Left ventricle myocardium inferior (tissue), 1 donor: ENCODE measurements at regions not wholly inside any gene's neighbourhood (a gene's known extent, or its start where the extent isn't known, plus 50 kb on each side); places are given as distances from the start of the nearest gene placed in this dataset.

Experiments
- DNase-seq: peaks from one replicate; pipeline ENCODE4 v3.0.0-alpha.2; 2020
- H3K27ac ChIP-seq: fragments of 200-600 bp; replicated peaks from 2 replicates; pipeline ENCODE4 v1.8.0; 2021
- H3K27me3 ChIP-seq: fragments of 200-600 bp; 2 replicates; pipeline ENCODE4 v1.8.0; 2021; ENCODE audit warnings: low read depth
- H3K36me3 ChIP-seq: fragments of 200-600 bp; 2 replicates; pipeline ENCODE4 v1.8.0; 2021
- H3K4me1 ChIP-seq: fragments of 200-600 bp; 2 replicates; pipeline ENCODE4 v1.8.0; 2021
- H3K4me3 ChIP-seq: fragments of 200-600 bp; 2 replicates; pipeline ENCODE4 v1.8.0; 2021; ENCODE audit warnings: mild to moderate bottlenecking, moderate library complexity
- H3K9me3 ChIP-seq: fragments of 200-600 bp; replicated peaks from 2 replicates; pipeline ENCODE4 v1.8.0; 2021
- CTCF ChIP-seq: fragments of 200-600 bp; IDR thresholded peaks from 2 replicates; pipeline ENCODE4 v1.8.0; 2021; ENCODE audit warnings: antibody characterized with exemption, mild to moderate bottlenecking, borderline replicate concordance
- intact Hi-C: fragments of 100-400 bp; cut with micrococcal nuclease; formaldehyde crosslinking; loops from one replicate; pipeline ENCODE4 v1.11.0; 2022
- donor health status: DM: no; HTN: yes; CAD: no; lungs with severe emphysema.

GRCh38 chr17:15090533-15090932 is 174.6 kb downstream of the PMP22 start:
- peaks cover 16% of the 10 kb centered on the region for H3K4me1 ChIP-seq
- peaks cover 20% of the 10 kb centered on the region for H3K9me3 ChIP-seq
- H3K36me3 ChIP-seq = no peaks in the 10 kb centered on the region
- H3K27ac ChIP-seq = no peak overlapping the region
- H3K4me3 ChIP-seq = no peak overlapping the region
- H3K27me3 ChIP-seq = no peaks in the 10 kb centered on the region
- no peak for DNase-seq
- TF ChIP-seq CTCF = no peak
- intact Hi-C loops = no loop called here

DNA sequence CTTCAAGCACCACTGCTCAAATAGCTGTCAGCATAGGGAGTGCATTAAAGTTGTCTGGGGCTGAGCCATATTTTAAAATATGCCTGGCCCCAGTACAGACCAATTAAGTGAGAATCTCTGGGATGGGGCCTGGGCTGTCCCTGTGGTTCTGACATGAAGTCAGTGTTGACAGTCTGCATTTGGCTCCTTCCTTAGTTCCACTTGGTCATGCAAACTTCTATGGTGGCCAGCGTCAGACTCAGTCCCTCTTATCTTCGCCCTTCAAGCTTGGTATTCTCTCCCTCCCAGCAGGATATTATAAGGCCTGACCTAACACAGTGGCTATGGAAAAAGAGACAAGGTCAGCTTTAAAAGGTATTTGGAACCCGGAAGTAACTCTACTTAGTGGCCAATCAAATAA is 177.2 kb downstream of the PMP22 start:
- Histone ChIP-seq H3K9me3 (peaks cover 20% of the 10 kb centered on the region), H3K4me1 (peaks cover 18% of the 10 kb centered on the region), H3K4me3 (no peak overlapping the region), H3K27me3 (no peaks in the 10 kb centered on the region), H3K27ac (peak overlapping the region; percentile 88), H3K36me3 (no peaks in the 10 kb centered on the region)
- intact Hi-C loops = no loop called here
- DNase-seq = peak; percentile 41
- TF ChIP-seq CTCF = no peak

DNA sequence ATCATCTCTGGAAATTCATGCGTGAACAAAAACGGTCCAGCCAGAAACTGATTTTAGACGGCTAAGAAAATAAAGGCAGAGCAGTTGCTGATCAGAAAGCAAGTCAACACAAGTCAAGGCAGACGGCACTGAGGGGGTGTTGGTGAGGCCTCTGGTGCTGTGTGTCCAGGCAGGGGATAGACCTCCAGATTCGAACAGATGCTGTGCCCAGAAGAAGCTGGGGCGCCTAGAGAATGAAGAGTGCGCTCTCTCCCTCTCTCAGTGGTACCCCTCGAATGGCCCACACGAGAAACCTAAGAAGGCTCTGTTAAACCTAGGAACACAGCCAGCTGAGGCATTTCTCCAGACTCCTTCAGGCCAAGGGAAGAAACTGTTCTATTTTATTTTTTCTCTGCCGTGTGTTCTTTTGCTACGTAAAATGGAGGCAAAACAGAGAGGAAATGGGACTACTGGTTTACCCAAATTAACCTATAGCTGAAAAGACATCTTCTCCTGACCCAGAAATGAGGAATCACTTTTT is 178.3 kb downstream of the PMP22 start:
- Histone ChIP-seq H3K27me3 (no peaks in the 10 kb centered on the region), H3K4me3 (no peak overlapping the region), H3K9me3 (peaks cover 18% of the 10 kb centered on the region), H3K27ac (peak overlapping the region; percentile 84), H3K4me1 (peaks cover 24% of the 10 kb centered on the region), H3K36me3 (no peaks in the 10 kb centered on the region)
- no peak for TF ChIP-seq CTCF
- DNase-seq = no peak
- intact Hi-C loops = no loop called here

DNA sequence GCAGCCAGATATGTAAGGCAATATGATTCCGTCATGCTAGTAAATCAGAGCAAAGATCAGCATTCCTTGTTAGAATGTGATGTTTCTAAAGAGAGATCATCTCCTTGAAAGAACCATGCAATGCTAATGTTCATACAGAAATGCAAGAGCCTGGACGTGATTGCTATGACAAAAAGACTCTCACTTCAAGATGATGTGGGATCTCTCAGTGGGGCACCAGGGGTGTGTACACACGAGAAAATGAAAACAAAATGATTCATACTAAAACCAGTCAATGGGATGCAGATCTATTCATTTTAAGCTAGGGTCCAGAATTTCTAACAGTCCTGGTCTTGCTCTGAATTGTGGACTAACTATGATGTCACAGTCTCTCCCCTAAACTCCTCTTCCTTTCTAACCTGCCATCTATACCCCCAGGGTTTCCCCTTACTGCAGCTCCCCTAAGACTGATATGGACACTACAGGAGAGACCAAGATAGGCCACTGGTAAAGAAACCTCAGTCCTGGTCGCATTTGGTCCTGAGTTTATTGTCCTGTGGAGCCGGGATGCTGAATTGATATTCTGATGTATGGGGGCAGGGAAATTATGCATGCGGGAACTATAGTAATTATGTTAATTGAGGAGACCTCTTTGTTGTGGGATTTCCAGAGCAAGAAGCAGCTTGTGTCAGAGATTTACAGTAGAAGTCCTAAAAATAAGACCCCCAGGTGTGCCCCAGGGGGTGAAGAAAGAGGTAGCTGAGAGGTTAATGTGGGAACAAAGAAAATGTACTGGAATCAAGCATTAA is 179.0 kb downstream of the PMP22 start:
- intact Hi-C loops = no loop called here
- Histone ChIP-seq H3K27me3 (no peaks in the 10 kb centered on the region), H3K27ac (peak overlapping the region; percentile 84), H3K4me1 (peaks cover 22% of the 10 kb centered on the region), H3K4me3 (no peak overlapping the region), H3K9me3 (peaks cover 10% of the 10 kb centered on the region), H3K36me3 (no peaks in the 10 kb centered on the region)
- TF ChIP-seq CTCF = no peak
- DNase-seq = no peak

DNA sequence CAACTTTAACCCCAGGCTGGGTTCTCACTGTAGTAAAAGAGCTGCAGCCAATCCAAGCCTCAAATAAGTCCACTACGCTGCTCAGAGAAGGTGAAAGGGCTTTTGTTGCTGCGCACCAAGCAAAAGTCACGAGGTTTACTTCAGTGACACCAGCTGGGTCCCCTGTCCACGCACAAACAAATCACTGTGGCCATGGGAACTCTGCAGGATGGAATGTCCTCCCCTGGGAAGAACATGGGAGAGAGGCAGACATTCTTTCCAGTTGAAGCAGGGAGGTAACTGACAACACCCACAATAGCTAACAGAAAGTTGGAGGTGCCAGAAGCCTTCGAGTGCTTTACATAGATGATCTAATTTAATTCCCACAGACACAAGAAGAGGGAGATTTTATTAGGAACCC is 181.9 kb downstream of the PMP22 start:
- intact Hi-C loops = no loop called here
- Histone ChIP-seq H3K9me3 (no peaks in the 10 kb centered on the region), H3K4me3 (no peak overlapping the region), H3K27ac (peak overlapping the region; percentile 69), H3K27me3 (no peaks in the 10 kb centered on the region), H3K4me1 (peaks cover 18% of the 10 kb centered on the region), H3K36me3 (no peaks in the 10 kb centered on the region)
- DNase-seq = peak; percentile 19
- TF ChIP-seq CTCF = no peak
